Left kidney (tissue), 1 donor: ENCODE measurements at regions not wholly inside any gene's neighbourhood (a gene's known extent, or its start where the extent isn't known, plus 50 kb on each side); places are given as distances from the start of the nearest gene placed in this dataset.

Experiments
- DNase-seq: peaks from one replicate; pipeline ENCODE4 v3.0.0-alpha.2; 2013

- DNase-seq = no peak
Observed at GRCh38 chr10:2728087-2728486, 339.3 kb upstream of the PFKP start.

DNA sequence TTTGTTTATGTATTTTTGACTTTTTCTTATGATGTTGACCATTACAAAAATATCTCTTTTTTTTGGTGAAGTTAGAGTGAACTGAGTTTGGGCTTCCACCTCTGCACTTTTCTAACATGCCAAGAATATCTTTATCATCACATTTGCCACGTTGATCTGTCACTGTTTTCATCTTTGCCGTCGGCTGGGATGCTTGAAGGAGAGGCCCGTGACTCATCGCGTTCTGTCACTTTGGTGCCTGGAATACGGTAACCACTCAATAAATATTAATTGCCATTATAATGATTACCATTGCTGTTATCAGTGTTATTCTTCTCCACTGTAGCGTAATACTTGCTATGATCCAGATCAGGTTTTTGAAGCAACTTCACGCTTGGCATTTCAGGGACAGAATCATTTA is 350.8 kb upstream of the PFKP start:
- DNase-seq = no peak

- DNase-seq = no peak
Observed at GRCh38 chr10:2714597-2714996, 352.8 kb upstream of the PFKP start.

GRCh38 chr10:2703953-2704352 is 363.4 kb upstream of the PFKP start:
- no peak for DNase-seq

DNA sequence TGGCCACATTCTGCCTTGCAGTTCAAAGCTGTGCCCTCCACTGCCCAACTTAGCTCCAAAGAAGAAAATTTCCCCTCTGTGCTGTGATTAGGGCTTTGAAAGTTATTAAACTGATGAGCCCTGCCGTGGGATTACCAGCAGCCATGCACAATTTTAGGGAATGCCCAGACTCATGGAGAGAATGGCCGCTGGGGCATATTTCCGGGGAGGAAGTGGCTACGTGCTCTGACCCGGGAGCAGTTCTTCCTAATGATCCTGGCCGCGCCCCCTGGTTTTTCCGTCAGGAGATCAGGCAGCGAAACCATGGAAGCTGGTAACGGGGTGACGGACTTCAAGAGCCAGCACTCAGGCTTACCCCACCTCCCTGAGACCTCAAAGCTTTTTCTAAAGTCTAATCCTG is 365.5 kb upstream of the PFKP start:
- DNase-seq = no peak

GRCh38 chr10:2700626-2701305 is 366.6 kb upstream of the PFKP start:
- no peak for DNase-seq

DNA sequence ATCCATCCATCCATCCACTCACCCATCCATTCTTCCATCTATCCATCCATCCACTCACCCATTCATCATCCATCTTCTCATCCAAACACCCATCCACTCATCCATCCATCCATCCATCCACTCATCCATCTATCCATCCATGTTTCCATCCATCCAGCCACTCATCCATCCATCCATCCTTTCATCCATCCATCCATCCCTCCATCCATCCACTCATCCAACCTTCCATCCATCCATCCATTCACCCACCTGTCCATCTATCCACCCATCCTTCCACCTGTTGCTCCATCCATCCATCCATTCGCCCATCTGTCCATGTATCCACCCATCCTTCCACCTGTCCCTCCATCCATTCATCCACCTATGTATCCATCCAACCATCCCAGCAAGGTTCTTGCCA is 378.4 kb upstream of the PFKP start:
- no peak for DNase-seq

DNA sequence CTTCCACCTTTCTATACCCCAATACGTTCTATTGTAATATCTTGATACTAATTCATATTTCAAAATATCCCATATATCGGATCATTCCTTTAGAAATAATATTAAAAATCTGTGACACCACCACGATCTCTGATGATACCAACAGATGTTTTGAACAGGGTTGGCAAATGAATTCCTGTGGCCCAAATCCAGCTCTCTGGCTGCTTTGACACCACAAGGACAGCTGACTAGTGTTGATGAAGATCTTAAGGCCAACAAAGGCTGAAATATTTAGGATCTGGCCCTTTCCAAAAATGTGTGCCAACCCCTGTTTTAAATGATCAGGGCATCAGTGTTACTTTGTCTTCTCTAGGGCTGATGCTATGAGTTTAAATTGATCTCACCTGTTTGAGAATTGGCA is 380.7 kb upstream of the PFKP start:
- no peak for DNase-seq

DNA sequence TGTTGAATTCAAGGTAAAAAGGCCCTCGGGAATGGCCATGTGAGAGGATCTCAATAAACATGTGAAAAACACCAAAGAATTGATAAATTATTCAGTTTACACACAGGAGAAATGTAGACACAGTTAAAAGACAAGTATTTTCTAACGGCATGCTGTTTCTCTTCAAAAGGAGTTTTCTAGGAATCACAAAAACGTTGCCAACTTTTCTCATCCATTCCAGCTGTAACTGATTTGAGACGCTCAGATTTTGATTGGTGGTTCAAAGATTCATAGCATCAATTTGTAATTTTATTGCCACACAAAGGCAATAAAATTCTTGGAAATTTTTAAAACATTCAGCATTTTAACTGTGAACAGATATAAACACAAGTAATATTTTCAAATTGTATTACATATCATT is 384.9 kb upstream of the PFKP start:
- DNase-seq = peak; percentile 18

DNA sequence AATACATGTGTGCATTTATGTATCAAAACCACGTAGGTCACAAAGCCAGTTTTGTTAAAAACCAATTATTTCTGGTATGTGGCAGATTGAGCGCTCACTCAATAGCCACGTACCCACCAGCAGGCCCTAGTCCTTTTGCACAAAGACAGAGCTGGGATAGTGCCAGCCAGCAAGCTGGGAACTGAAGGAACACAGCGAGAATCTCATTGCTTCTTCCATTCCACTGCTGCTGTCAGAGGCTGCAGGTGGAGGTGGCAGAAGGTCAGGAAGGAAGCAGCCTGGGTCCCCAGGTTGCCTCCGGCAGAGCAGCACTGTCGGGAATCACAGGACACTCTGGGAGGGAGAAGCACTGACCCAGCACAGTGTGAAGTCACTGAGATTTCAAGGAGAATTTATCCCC is 385.5 kb upstream of the PFKP start:
- no peak for DNase-seq

- DNase-seq = no peak
Observed at GRCh38 chr10:2680821-2681220, 386.5 kb upstream of the PFKP start.

- no peak for DNase-seq
Observed at GRCh38 chr10:2679646-2680045, 387.7 kb upstream of the PFKP start.

DNA sequence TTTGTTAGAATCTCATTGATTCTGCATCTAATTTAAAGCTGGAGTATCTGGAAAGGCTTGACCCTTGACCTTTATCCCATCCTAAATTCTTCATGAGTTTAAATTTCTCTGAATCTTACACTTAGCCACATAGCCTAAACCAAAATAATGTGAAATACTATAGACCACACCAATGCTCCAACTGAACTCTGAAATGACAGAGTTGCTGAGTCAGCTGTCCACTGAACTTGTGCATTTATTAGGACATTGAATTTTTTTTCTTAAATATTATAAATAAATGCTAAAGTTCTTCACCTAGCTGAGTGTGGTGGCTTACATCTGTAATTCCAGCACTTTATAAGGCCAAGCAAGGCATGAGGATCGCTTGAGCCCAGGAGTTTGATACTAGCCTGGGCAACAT is 390.9 kb upstream of the PFKP start:
- no peak for DNase-seq

DNA sequence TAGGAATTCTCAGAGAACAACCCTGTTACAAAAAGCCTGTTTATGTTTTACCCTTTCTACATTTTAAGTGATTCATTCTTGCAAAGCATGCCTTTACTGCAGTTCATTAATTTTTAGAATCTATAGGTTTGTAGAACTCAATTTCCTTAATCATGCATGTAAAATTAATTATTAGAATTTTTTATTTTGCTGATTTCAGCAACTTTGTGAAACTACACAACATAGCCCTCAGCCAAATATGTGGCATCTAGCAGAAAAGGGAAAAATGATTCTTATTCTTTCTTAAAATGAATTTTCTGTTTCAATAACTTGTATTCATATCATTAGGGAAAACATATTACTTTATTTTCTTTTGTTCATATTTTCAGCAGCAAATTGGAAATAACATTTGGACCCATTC is 392.9 kb upstream of the PFKP start:
- DNase-seq = no peak

DNA sequence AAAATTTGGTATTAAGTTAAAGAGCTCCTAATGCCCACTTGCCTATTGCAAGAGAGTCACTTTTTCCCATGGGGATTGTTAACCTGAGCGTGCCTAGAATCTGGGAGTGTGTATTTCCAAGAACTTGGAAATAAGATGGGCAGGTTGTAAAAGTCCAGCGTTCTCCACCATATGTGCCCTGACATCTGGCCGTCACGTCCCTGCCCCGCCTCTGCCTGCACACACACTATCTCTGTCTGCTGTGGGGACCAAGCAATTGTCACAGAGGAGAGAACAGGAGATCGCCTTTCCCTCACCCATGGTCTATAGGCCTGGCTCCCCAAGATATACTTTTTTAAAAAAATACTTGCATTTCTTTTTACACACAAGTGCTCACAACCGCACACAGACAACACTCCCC is 396.5 kb upstream of the PFKP start:
- no peak for DNase-seq

DNA sequence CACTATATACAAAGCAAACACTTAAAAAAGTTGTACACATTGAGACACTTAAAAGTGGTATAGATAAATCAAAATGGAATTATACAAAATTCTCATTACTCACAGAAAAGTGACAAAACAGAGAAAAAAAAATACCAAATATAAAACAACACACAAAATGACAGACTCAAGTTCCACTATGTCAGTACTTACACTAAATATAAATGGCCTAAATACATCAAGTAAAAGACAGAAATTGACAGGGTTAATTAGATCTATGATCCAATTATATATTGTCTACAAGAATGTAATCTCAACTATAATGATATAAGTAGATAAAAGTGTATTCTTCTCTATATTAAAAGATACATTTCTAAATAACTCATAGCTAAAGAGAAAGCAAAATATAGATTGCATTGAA is 401.6 kb upstream of the PFKP start:
- no peak for DNase-seq

DNA sequence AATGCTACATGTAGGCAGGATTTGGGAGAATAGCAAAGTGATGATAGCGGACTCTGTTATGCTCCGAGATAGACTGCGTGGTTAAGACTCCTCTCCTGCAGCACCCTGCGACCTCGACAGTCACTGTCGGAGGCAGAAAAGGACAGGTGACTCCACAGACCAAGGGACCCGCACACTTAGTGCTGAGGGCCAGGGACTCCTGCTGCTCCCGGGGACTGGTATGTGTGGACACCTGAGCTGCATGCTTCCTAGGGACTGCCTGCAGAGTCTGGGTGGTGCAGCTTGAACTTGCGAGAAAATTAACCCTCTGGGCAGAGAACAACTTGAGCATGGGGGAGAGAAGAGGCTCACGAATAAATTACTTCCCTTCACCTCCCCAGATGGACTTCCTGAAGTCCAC is 407.1 kb upstream of the PFKP start:
- DNase-seq = no peak

DNA sequence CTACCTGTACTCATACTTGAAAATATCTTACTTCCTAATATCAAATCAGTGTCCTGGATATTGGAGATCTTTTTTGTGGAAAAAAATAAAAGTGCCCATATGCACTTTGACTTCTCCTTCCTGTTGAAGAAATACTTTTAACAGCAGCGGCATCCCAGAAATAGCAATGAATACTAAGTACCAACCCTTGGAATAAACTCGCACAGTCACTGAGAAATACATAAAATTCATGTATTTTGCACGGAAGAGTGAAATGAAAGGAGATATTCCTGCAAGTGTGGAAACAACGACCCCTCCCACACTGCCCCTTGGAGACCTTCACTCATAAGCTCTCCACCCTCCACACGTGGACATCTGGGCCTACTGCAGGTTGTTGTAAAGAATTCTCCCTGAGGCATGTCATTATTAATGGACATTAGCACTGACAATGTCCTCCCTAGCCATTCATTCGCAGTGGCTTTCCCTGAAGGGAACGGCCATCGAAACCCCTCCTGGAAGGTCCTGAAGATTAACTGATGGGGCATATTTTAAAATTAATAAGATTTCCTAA is 407.6 kb upstream of the PFKP start:
- DNase-seq = no peak

DNA sequence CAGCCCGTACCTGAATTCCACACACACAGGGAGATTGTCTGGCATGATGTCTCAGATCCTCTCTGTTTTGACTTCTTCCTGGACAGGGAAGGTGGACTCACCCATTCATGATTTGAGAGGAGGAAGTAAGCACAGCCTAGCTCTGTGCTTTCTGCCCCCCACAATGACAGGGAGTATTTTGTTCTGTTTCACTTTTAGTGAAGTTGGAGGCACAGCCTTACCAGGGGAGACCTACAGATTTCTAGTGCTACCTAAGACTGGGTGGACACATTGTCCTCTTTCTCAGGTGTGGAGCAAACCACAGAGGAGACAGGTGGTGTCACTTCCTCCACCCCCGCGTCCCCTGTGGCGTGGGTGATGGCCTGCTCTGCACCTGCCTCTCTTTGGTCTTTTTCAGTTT is 408.6 kb upstream of the PFKP start:
- DNase-seq = no peak

DNA sequence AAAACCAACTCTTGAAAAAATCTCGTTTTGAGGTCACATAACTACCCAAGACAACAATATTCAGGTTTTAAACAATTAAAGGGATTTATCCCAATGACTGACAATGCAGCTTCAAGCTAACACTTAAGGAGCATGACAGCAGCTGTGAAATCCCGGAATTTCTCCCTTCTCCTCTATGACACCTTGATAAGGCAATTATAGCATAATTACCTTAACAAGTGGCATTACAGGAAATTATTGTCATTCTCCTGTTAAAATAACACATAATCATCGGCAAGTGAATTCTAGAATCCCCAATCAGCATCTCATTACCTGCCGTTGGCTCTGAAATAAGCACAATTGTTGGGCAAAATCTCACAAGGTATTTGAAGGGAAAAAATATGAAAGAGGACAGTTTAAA is 417.0 kb upstream of the PFKP start:
- DNase-seq = no peak

DNA sequence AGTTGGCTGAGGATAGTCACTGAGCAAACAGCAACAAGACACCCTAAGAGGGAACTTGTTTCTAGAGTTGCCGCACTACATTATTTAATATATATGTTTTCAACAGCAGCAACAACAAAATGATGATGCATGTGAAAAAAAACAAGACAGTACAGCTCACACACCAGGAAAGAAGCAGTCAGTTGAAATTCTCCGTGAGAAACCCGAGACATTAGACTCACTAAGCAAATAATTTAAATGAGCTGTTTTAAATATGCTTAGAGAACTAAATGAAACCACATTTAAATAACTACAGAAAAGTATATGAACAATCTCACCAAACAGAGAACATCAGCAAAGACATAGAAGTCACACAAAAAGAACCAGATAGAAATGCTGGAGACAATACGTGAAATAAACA is 426.3 kb upstream of the PFKP start:
- no peak for DNase-seq

- no peak for DNase-seq
Observed at GRCh38 chr10:2633630-2634029, 433.7 kb upstream of the PFKP start.

GRCh38 chr10:2631557-2632205 is 435.7 kb upstream of the PFKP start:
- DNase-seq = no peak

DNA sequence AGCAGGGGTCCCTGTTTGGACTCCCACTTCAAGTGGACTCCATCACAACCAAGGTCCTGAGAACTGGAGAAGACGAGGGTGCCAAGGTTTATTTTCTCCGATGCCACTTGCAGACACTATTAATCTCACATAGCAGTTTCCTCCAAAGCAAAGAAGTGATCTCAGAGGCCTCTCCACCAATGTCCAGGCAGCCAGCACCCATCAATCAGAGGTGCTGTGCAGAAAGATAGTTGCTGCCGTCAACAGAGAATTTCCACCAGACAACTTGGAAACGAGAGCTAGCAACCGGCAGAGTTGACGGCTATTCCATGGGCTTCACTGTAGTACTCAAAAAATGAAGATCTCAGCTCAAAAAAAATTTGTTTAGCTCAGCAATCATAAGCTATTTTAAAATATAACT is 438.6 kb upstream of the PFKP start:
- no peak for DNase-seq
